ENCODE measurements at regions not wholly inside any gene's neighbourhood (a gene's known extent, or its start where the extent isn't known, plus 50 kb on each side); places are given as distances from the start of the nearest gene placed in this dataset.

- TF ChIP-seq CTCF (IDR thresholded peaks at IDR 0.05; ENCODE audit: insufficient read depth, low read length): no peak
- TF ChIP-seq POLR2AphosphoS5 (IDR thresholded peaks at IDR 0.05; ENCODE audit: low read depth): no peak
Observed at GRCh38 chr3:124453189-124453588, 277.1 kb upstream of the UMPS start.
